HFF-Myc (cell line): ENCODE measurements at regions not wholly inside any gene's neighbourhood (a gene's known extent, or its start where the extent isn't known, plus 50 kb on each side); places are given as distances from the start of the nearest gene placed in this dataset.

Experiments used
- DNase-seq: peaks from one replicate; pipeline ENCODE4 v3.0.0-alpha.2; 2011; ENCODE audit warnings: low read depth; ENCODE audit errors: extremely low read depth
- H3K4me3 ChIP-seq: replicated peaks from 2 replicates; pipeline ENCODE4 v1.5.1; 2011; ENCODE audit warnings: low read depth, mild to moderate bottlenecking, control low read depth, low read length
- CTCF ChIP-seq: IDR thresholded peaks from 2 replicates; pipeline ENCODE4 v1.5.1; 2012; ENCODE audit warnings: mild to moderate bottlenecking, low read depth, low read length, control low read depth; ENCODE audit errors: missing control alignments

GRCh38 chr15:77744398-77744797, 111.7 kb upstream of the LINGO1 start:
- no peak overlapping the region for H3K4me3 ChIP-seq
- DNase-seq = no peak
- no peak for TF ChIP-seq CTCF

GRCh38 chr15:77742570-77742969, 109.9 kb upstream of the LINGO1 start:
- DNase-seq = no peak
- H3K4me3 ChIP-seq = no peak overlapping the region
- no peak for TF ChIP-seq CTCF

GRCh38 chr15:77742127-77742526, 109.4 kb upstream of the LINGO1 start:
- no peak overlapping the region for H3K4me3 ChIP-seq
- no peak for DNase-seq
- no peak for TF ChIP-seq CTCF

GRCh38 chr15:77741106-77741505, 108.4 kb upstream of the LINGO1 start:
- H3K4me3 ChIP-seq = no peak overlapping the region
- no peak for TF ChIP-seq CTCF
- DNase-seq = no peak

GRCh38 chr15:77739591-77740378, 107.1 kb upstream of the LINGO1 start:
- no peak for DNase-seq
- TF ChIP-seq CTCF = no peak

GRCh38 chr15:77738441-77739302, 106.0 kb upstream of the LINGO1 start:
- DNase-seq = no peak
- no peak for TF ChIP-seq CTCF
- H3K4me3 ChIP-seq = no peak overlapping the region

More at GRCh38 chr15:77739591-77740378, 107.1 kb upstream of the LINGO1 start:
- no peak overlapping the region for H3K4me3 ChIP-seq
